IMR-90 (cell line): ENCODE measurements at regions not wholly inside any gene's neighbourhood (a gene's known extent, or its start where the extent isn't known, plus 50 kb on each side); places are given as distances from the start of the nearest gene placed in this dataset.

Source experiments
- ATAC-seq: fragments of 200-7000 bp; cut with Tn5 transposase; 2 replicates; pipeline ENCODE4 v1.9.1; 2020; ENCODE audit warnings: low read depth, mild to moderate bottlenecking, moderate library complexity
- BruUV-seq: library from RNA; stranded (reverse); fragments of 400-500 nt; replicated peaks from 2 replicates; lab custom pipeline; 2021; lab: Mats Ljungman, UMichigan
- CTCF ChIA-PET: fragments of 300-600 bp; formaldehyde crosslinking; extraction: SDS; loops from one replicate; lab custom pipeline; 2021; ENCODE audit warnings: antibody characterized with exemption; lab: Yijun Ruan, JAX
- POLR2A ChIA-PET: fragments of 300-600 bp; sonication (Branson Sonifier 250); formaldehyde crosslinking; loops from one replicate; lab custom pipeline; 2022; ENCODE audit warnings: antibody characterized with exemption; ENCODE audit not compliant: unreplicated experiment; lab: Charles Lee
- DNase-seq: peaks from one replicate; pipeline ENCODE4 v3.0.0; 2013
- H2AFZ ChIP-seq: replicated peaks from 2 replicates; pipeline ENCODE3; 2013; ENCODE audit warnings: low read length, mild to moderate bottlenecking; ENCODE audit not compliant: poor library complexity
- H2AK5ac ChIP-seq: 2 replicates; pipeline ENCODE4 v1.6.1; 2013; ENCODE audit warnings: low read depth, low read length, inconsistent platforms
- H2AK9ac ChIP-seq: replicated peaks from 2 replicates; pipeline ENCODE3; 2013; ENCODE audit warnings: mild to moderate bottlenecking, low read depth, low read length, moderate library complexity; ENCODE audit not compliant: poor library complexity
- H2BK120ac ChIP-seq: 2 replicates; pipeline ENCODE4 v1.6.1; 2013; ENCODE audit warnings: low read depth, low read length, inconsistent platforms
- H2BK15ac ChIP-seq: 3 replicates; pipeline ENCODE4 v1.6.1; 2013; ENCODE audit warnings: low read depth, low read length, inconsistent platforms
- H2BK20ac ChIP-seq: 2 replicates; pipeline ENCODE4 v1.6.1; 2013; ENCODE audit warnings: low read depth, mild to moderate bottlenecking, inconsistent platforms, low read length, moderate library complexity
- H2BK5ac ChIP-seq: 2 replicates; pipeline ENCODE4 v1.6.1; 2013; ENCODE audit warnings: mild to moderate bottlenecking, low read depth, low read length, inconsistent platforms; ENCODE audit not compliant: poor library complexity, severe bottlenecking
- H3K14ac ChIP-seq: replicated peaks from 2 replicates; pipeline ENCODE4 v1.6.1; 2013; ENCODE audit warnings: low read depth, low read length, inconsistent platforms
- H3K18ac ChIP-seq: 2 replicates; pipeline ENCODE4 v1.6.1; 2013; ENCODE audit warnings: low read depth, low read length, control low read depth
- H3K23ac ChIP-seq: 2 replicates; pipeline ENCODE4 v1.6.1; 2013; ENCODE audit warnings: low read depth, low read length, inconsistent platforms
- H3K27ac ChIP-seq: 2 replicates; pipeline ENCODE4 v1.5.1; 2013; ENCODE audit warnings: mild to moderate bottlenecking, control low read depth, low read length; ENCODE audit not compliant: insufficient read depth
- H3K27me3 ChIP-seq: 2 replicates; pipeline ENCODE4 v1.6.1; 2013; ENCODE audit warnings: low read length; ENCODE audit not compliant: control insufficient read depth, insufficient read depth
- H3K36me3 ChIP-seq: 2 replicates; pipeline ENCODE4 v1.6.1; 2013; ENCODE audit warnings: low read length, mixed read lengths; ENCODE audit not compliant: control insufficient read depth, insufficient read depth
- H3K4ac ChIP-seq: 2 replicates; pipeline ENCODE4 v1.6.1; 2013; ENCODE audit warnings: low read depth, low read length, inconsistent platforms
- H3K4me1 ChIP-seq: 2 replicates; pipeline ENCODE4 v1.6.1; 2013; ENCODE audit warnings: low read length, mixed read lengths; ENCODE audit not compliant: control insufficient read depth, insufficient read depth
- H3K4me2 ChIP-seq: 2 replicates; pipeline ENCODE4 v1.6.1; 2013; ENCODE audit warnings: low read depth, mild to moderate bottlenecking, control low read depth, low read length, moderate library complexity
- H3K4me3 ChIP-seq: 2 replicates; pipeline ENCODE4 v1.5.1; 2013; ENCODE audit warnings: low read depth, mild to moderate bottlenecking, control low read depth, low read length, moderate library complexity; ENCODE audit not compliant: insufficient read depth
- H3K56ac ChIP-seq: 2 replicates; pipeline ENCODE4 v1.6.1; 2013; ENCODE audit warnings: low read length, inconsistent platforms; ENCODE audit not compliant: insufficient read depth; ENCODE audit errors: extremely low read depth
- H3K79me1 ChIP-seq, 2 experiments: 2 replicates each; pipeline ENCODE4 v1.6.1; 2013; ENCODE audit warnings: low read length in 2 of 2, inconsistent platforms in 1 of 2, low read depth in 1 of 2
- H3K9ac ChIP-seq: 2 replicates; pipeline ENCODE4 v1.6.1; 2013; ENCODE audit warnings: low read depth, low read length, control low read depth
- H3K9me1 ChIP-seq: 2 replicates; pipeline ENCODE4 v1.6.1; 2013; ENCODE audit warnings: low read length, inconsistent platforms; ENCODE audit not compliant: insufficient read depth
- H3K9me3 ChIP-seq: 2 replicates; pipeline ENCODE4 v1.6.1; 2013; ENCODE audit warnings: low read length; ENCODE audit not compliant: control insufficient read depth, insufficient read depth
- H4K20me1 ChIP-seq: 2 replicates; pipeline ENCODE4 v1.6.1; 2013; ENCODE audit warnings: low read length, inconsistent platforms; ENCODE audit not compliant: insufficient read depth
- H4K5ac ChIP-seq: 2 replicates; pipeline ENCODE4 v1.6.1; 2013; ENCODE audit warnings: mild to moderate bottlenecking, low read depth, low read length, control low read depth
- H4K8ac ChIP-seq, 2 experiments: 2 replicates each; pipeline ENCODE4 v1.6.1; 2013; ENCODE audit warnings: low read depth in 2 of 2, low read length in 2 of 2, control low read depth in 1 of 2, inconsistent platforms in 1 of 2
- H4K91ac ChIP-seq: 2 replicates; pipeline ENCODE4 v1.6.1; 2013; ENCODE audit warnings: low read depth, low read length, inconsistent platforms; ENCODE audit not compliant: insufficient read depth
- CEBPB ChIP-seq: IDR thresholded peaks from 2 replicates; pipeline ENCODE4 v1.6.1; 2012; ENCODE audit warnings: low read depth, low read length, improper control_type of control experiment
- MAFK ChIP-seq: IDR thresholded peaks from 2 replicates; pipeline ENCODE4 v1.6.1; 2012; ENCODE audit warnings: low read depth, low read length, improper control_type of control experiment
- MXI1 ChIP-seq: IDR thresholded peaks from 2 replicates; pipeline ENCODE4 v1.6.1; 2012; ENCODE audit warnings: low read depth, mild to moderate bottlenecking, low read length, moderate library complexity, borderline replicate concordance
- POLR2A ChIP-seq: IDR thresholded peaks from 2 replicates; pipeline ENCODE4 v1.6.1; 2012; ENCODE audit warnings: mild to moderate bottlenecking, low read depth, low read length
- RFX5 ChIP-seq: IDR thresholded peaks from 2 replicates; pipeline ENCODE4 v1.8.0; 2012; ENCODE audit warnings: low read depth, mild to moderate bottlenecking, low read length, moderate library complexity
- SMC3 ChIP-seq: fragments of 150-350 bp; IDR thresholded peaks from 2 replicates; pipeline ENCODE4 v1.6.1; 2016; ENCODE audit warnings: low read depth, mild to moderate bottlenecking, antibody characterized with exemption, low read length, moderate library complexity
- WGBS, 2 experiments: methylation state at CpG; one replicate each; pipeline versions ENCODE4 v1.1.5 to v1.1.7; 2013; ENCODE audit warnings: missing lambda C conversion rate in 2 of 2; ENCODE audit not compliant: insufficient read length in 1 of 2; ENCODE audit errors: extremely low coverage in 2 of 2; 5-methylcytosine and 5-hydroxymethylcytosine counted together
- dilution Hi-C: fragments of 300-500 bp; cut with HindIII; formaldehyde crosslinking; loops from one replicate; pipeline ENCODE4 v1.14.3; 2018; ENCODE audit warnings: low sequenced_read_pairs; ENCODE audit not compliant: unreplicated experiment
- in situ Hi-C: fragments of 300-500 bp; cut with MboI; formaldehyde crosslinking; loops from 3 replicates; pipeline ENCODE4 v1.14.3; 2019; ENCODE audit warnings: low sequenced_read_pairs, inconsistent platforms, mixed read lengths
- intact Hi-C: fragments of 100-400 bp; cut with micrococcal nuclease; formaldehyde crosslinking; loops from 2 replicates; pipeline ENCODE4 v1.10.0; 2022

GRCh38 chr12:114263056-114263805, 142.7 kb downstream of the TBX5 start:
- BruUV-seq = no TSS peak
- no peaks in the 10 kb centered on the region for H3K9me3 ChIP-seq
- H3K18ac ChIP-seq = no peak overlapping the region
- H3K23ac ChIP-seq = no peak overlapping the region
- no CpG with 5 or more reads among the region's 2 CpGs for WGBS, 2 experiments
- intact Hi-C loops (no loop called here), dilution Hi-C loops (no loop called here), in situ Hi-C loops (no loop called here)
- no peaks in the 10 kb centered on the region for H3K4me1 ChIP-seq
- H3K79me1 ChIP-seq = no peaks in the 10 kb centered on the region
- H4K8ac ChIP-seq = no peak overlapping the region
- no peak overlapping the region for H3K56ac ChIP-seq
- no peak overlapping the region for H3K14ac ChIP-seq
- no peaks in the 10 kb centered on the region for H3K27me3 ChIP-seq
- no peak for ATAC-seq
- no peaks in the 10 kb centered on the region for H3K36me3 ChIP-seq
- ChIA-PET CTCF (no interaction called here), POLR2A (no interaction called here)
- TF ChIP-seq POLR2A = no peak
- TF ChIP-seq SMC3 = no peak
- no peak for TF ChIP-seq MAFK
- no peak for TF ChIP-seq RFX5
- TF ChIP-seq MXI1 = no peak
- TF ChIP-seq CEBPB = no peak
- H3K27ac ChIP-seq = no peak overlapping the region
- no peak overlapping the region for H2BK120ac ChIP-seq
- no peak overlapping the region for H3K4ac ChIP-seq
- H2BK5ac ChIP-seq = no peak overlapping the region
- H4K91ac ChIP-seq = no peak overlapping the region
- H2BK15ac ChIP-seq = no peak overlapping the region
- no peaks in the 10 kb centered on the region for H3K9me1 ChIP-seq
- no peak overlapping the region for H2BK20ac ChIP-seq
- DNase-seq = no peak
- no peaks in the 10 kb centered on the region for H4K20me1 ChIP-seq
- H3K4me3 ChIP-seq = no peak overlapping the region
- H2AK9ac ChIP-seq = no peak overlapping the region
- no peak overlapping the region for H4K5ac ChIP-seq
- no peak overlapping the region for H2AFZ ChIP-seq
- no peak overlapping the region for H3K4me2 ChIP-seq
- H2AK5ac ChIP-seq = no peak overlapping the region
- no peak overlapping the region for H3K9ac ChIP-seq
